K562 (cell line): ENCODE measurements at regions not wholly inside any gene's neighbourhood (a gene's known extent, or its start where the extent isn't known, plus 50 kb on each side); places are given as distances from the start of the nearest gene placed in this dataset.

Experiments
- BMI1 ChIP-seq: fragments of 150-350 bp; IDR thresholded peaks from 2 replicates; pipeline ENCODE4 v1.6.1; 2014; ENCODE audit warnings: low read length
- CBX1 ChIP-seq: sonication (generic); IDR thresholded peaks from 2 replicates; pipeline ENCODE4 v1.6.1; 2016; ENCODE audit warnings: antibody characterized with exemption, low read depth, mild to moderate bottlenecking
- CCNT2 ChIP-seq: IDR thresholded peaks from 2 replicates; pipeline ENCODE4 v1.6.1; 2011; ENCODE audit warnings: borderline replicate concordance, low read depth, mild to moderate bottlenecking, moderate library complexity, mixed read lengths, low read length; ENCODE audit not compliant: insufficient read length; ENCODE audit errors: extremely low read depth
- CTBP1 ChIP-seq: fragments of 450-650 bp; IDR thresholded peaks from 2 replicates; pipeline ENCODE4 v1.6.1; 2016; ENCODE audit warnings: borderline replicate concordance
- ELF2 ChIP-seq: fragments of 250-450 bp; sonication (Bioruptor Pico); IDR thresholded peaks from 2 replicates; pipeline ENCODE4 v1.5.0; 2021; ENCODE audit warnings: mild to moderate bottlenecking
- GATA2 ChIP-seq: sonication (generic); formaldehyde crosslinking; IDR thresholded peaks from 2 replicates; pipeline ENCODE4 v1.4.0; 2020; ENCODE audit warnings: mild to moderate bottlenecking, missing genetic modification reagents
- PTRF ChIP-seq: fragments of 450-650 bp; IDR thresholded peaks from 2 replicates; pipeline ENCODE4 v1.6.1; 2016; ENCODE audit warnings: mild to moderate bottlenecking, missing genetic modification characterization, missing compliant biosample characterization
- SIX5 ChIP-seq, 2 experiments: IDR thresholded peaks; 2 replicates each; pipeline ENCODE4 v1.6.1; 2011; ENCODE audit warnings: low read length in 2 of 2, borderline replicate concordance in 1 of 2, low read depth in 1 of 2, mild to moderate bottlenecking in 1 of 2, moderate library complexity in 1 of 2; ENCODE audit not compliant: insufficient read depth in 1 of 2
- SMAD3 ChIP-seq: fragments of 450-650 bp; formaldehyde crosslinking; conservative IDR thresholded peaks from 2 replicates; pipeline ENCODE4 v1.4.0; 2020; ENCODE audit warnings: mild to moderate bottlenecking
- ZNF232 ChIP-seq: sonication (generic); formaldehyde crosslinking; IDR thresholded peaks from 2 replicates; pipeline ENCODE4 v1.8.0; 2022; ENCODE audit warnings: mild to moderate bottlenecking, missing genetic modification reagents
- ZNF830 ChIP-seq: fragments of 250-450 bp; sonication (Bioruptor Pico); IDR thresholded peaks from 2 replicates; pipeline ENCODE4 v1.5.0; 2021; ENCODE audit warnings: mild to moderate bottlenecking
- TF ChIP-seq, protein P1 (sequence below), 2 experiments: fragments of 450-650 bp; conservative IDR thresholded peaks; 2 replicates each; pipeline ENCODE4 v1.6.1; 2017; ENCODE audit warnings: mild to moderate bottlenecking in 2 of 2, moderate library complexity in 2 of 2
- TF ChIP-seq, protein P2 (sequence below): fragments of 450-650 bp; IDR thresholded peaks from 2 replicates; pipeline ENCODE4 v1.6.1; 2016; ENCODE audit warnings: mild to moderate bottlenecking

DNA sequence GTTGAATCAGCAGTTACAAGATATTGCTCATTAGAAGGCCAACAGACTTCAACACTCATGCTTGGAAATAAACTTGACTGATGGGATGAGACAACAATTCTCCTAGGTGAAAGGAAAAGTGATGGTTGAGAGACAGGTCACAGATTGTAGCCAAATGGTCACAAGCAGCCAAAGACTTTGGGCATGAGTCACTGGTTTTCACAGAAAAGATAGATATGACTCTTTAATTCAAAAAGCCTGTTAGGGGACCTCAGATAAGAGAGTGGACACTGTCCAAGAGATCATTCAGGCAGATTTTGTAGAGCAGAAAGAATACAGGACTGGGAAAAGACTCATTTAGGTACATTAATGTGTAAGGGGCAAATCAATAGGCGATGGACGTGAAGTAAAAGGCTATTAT is 982.5 kb downstream of the MAT2B start (continued):
- no peak for TF ChIP-seq ZNF830 (CRISPR knock-in tag)
- TF ChIP-seq SMAD3 (CRISPR knock-in tag), result no peak
- TF ChIP-seq, protein P1, sequence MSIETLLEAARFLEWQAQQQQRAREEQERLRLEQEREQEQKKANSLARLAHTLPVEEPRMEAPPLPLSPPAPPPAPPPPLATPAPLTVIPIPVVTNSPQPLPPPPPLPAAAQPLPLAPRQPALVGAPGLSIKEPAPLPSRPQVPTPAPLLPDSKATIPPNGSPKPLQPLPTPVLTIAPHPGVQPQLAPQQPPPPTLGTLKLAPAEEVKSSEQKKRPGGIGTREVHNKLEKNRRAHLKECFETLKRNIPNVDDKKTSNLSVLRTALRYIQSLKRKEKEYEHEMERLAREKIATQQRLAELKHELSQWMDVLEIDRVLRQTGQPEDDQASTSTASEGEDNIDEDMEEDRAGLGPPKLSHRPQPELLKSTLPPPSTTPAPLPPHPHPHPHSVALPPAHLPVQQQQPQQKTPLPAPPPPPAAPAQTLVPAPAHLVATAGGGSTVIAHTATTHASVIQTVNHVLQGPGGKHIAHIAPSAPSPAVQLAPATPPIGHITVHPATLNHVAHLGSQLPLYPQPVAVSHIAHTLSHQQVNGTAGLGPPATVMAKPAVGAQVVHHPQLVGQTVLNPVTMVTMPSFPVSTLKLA (conservative IDR thresholded peaks at IDR 0.05), result no peak
- TF ChIP-seq PTRF (tag), result no peak
- 0 out of 2 replicates have a peak, but pooled peaks have one; percentile 25 for TF ChIP-seq GATA2 (CRISPR knock-in tag)
- peak; percentile 15 for TF ChIP-seq CCNT2
- no peak for TF ChIP-seq ELF2 (CRISPR knock-in tag)
- TF ChIP-seq BMI1, result no peak
- TF ChIP-seq CTBP1, result peak; percentile 77; the same call in 1 of the 2 replicates
- TF ChIP-seq, protein P2, sequence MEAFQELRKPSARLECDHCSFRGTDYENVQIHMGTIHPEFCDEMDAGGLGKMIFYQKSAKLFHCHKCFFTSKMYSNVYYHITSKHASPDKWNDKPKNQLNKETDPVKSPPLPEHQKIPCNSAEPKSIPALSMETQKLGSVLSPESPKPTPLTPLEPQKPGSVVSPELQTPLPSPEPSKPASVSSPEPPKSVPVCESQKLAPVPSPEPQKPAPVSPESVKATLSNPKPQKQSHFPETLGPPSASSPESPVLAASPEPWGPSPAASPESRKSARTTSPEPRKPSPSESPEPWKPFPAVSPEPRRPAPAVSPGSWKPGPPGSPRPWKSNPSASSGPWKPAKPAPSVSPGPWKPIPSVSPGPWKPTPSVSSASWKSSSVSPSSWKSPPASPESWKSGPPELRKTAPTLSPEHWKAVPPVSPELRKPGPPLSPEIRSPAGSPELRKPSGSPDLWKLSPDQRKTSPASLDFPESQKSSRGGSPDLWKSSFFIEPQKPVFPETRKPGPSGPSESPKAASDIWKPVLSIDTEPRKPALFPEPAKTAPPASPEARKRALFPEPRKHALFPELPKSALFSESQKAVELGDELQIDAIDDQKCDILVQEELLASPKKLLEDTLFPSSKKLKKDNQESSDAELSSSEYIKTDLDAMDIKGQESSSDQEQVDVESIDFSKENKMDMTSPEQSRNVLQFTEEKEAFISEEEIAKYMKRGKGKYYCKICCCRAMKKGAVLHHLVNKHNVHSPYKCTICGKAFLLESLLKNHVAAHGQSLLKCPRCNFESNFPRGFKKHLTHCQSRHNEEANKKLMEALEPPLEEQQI, result no peak
- no peak for TF ChIP-seq CBX1
- TF ChIP-seq ZNF232, result no peak
- no peak for TF ChIP-seq SIX5 (IDR thresholded peaks at IDR 0.05; ENCODE audit: borderline replicate concordance in 1 of 2, insufficient read depth in 1 of 2, low read depth in 1 of 2, low read length in 2 of 2)
